IMR-90 (cell line): ENCODE measurements at regions not wholly inside any gene's neighbourhood (a gene's known extent, or its start where the extent isn't known, plus 50 kb on each side); places are given as distances from the start of the nearest gene placed in this dataset.

Experiments used
- ATAC-seq: fragments of 200-7000 bp; cut with Tn5 transposase; 2 replicates; pipeline ENCODE4 v1.9.1; 2020; ENCODE audit warnings: low read depth, mild to moderate bottlenecking, moderate library complexity
- BruUV-seq: library from RNA; stranded (reverse); fragments of 400-500 nt; replicated peaks from 2 replicates; lab custom pipeline; 2021; lab: Mats Ljungman, UMichigan
- CTCF ChIA-PET: fragments of 300-600 bp; formaldehyde crosslinking; extraction: SDS; loops from one replicate; lab custom pipeline; 2021; ENCODE audit warnings: antibody characterized with exemption; lab: Yijun Ruan, JAX
- POLR2A ChIA-PET: fragments of 300-600 bp; sonication (Branson Sonifier 250); formaldehyde crosslinking; loops from one replicate; lab custom pipeline; 2022; ENCODE audit warnings: antibody characterized with exemption; ENCODE audit not compliant: unreplicated experiment; lab: Charles Lee
- DNase-seq: peaks from one replicate; pipeline ENCODE4 v3.0.0; 2013
- H2AFZ ChIP-seq: replicated peaks from 2 replicates; pipeline ENCODE3; 2013; ENCODE audit warnings: low read length, mild to moderate bottlenecking; ENCODE audit not compliant: poor library complexity
- H2AK5ac ChIP-seq: 2 replicates; pipeline ENCODE4 v1.6.1; 2013; ENCODE audit warnings: low read depth, low read length, inconsistent platforms
- H2AK9ac ChIP-seq: replicated peaks from 2 replicates; pipeline ENCODE3; 2013; ENCODE audit warnings: mild to moderate bottlenecking, low read depth, low read length, moderate library complexity; ENCODE audit not compliant: poor library complexity
- H2BK120ac ChIP-seq: 2 replicates; pipeline ENCODE4 v1.6.1; 2013; ENCODE audit warnings: low read depth, low read length, inconsistent platforms
- H2BK15ac ChIP-seq: 3 replicates; pipeline ENCODE4 v1.6.1; 2013; ENCODE audit warnings: low read depth, low read length, inconsistent platforms
- H2BK20ac ChIP-seq: 2 replicates; pipeline ENCODE4 v1.6.1; 2013; ENCODE audit warnings: low read depth, mild to moderate bottlenecking, inconsistent platforms, low read length, moderate library complexity
- H2BK5ac ChIP-seq: 2 replicates; pipeline ENCODE4 v1.6.1; 2013; ENCODE audit warnings: mild to moderate bottlenecking, low read depth, low read length, inconsistent platforms; ENCODE audit not compliant: poor library complexity, severe bottlenecking
- H3K14ac ChIP-seq: replicated peaks from 2 replicates; pipeline ENCODE4 v1.6.1; 2013; ENCODE audit warnings: low read depth, low read length, inconsistent platforms
- H3K18ac ChIP-seq: 2 replicates; pipeline ENCODE4 v1.6.1; 2013; ENCODE audit warnings: low read depth, low read length, control low read depth
- H3K23ac ChIP-seq: 2 replicates; pipeline ENCODE4 v1.6.1; 2013; ENCODE audit warnings: low read depth, low read length, inconsistent platforms
- H3K27ac ChIP-seq: 2 replicates; pipeline ENCODE4 v1.5.1; 2013; ENCODE audit warnings: mild to moderate bottlenecking, control low read depth, low read length; ENCODE audit not compliant: insufficient read depth
- H3K27me3 ChIP-seq: 2 replicates; pipeline ENCODE4 v1.6.1; 2013; ENCODE audit warnings: low read length; ENCODE audit not compliant: control insufficient read depth, insufficient read depth
- H3K36me3 ChIP-seq: 2 replicates; pipeline ENCODE4 v1.6.1; 2013; ENCODE audit warnings: low read length, mixed read lengths; ENCODE audit not compliant: control insufficient read depth, insufficient read depth
- H3K4ac ChIP-seq: 2 replicates; pipeline ENCODE4 v1.6.1; 2013; ENCODE audit warnings: low read depth, low read length, inconsistent platforms
- H3K4me1 ChIP-seq: 2 replicates; pipeline ENCODE4 v1.6.1; 2013; ENCODE audit warnings: low read length, mixed read lengths; ENCODE audit not compliant: control insufficient read depth, insufficient read depth
- H3K4me2 ChIP-seq: 2 replicates; pipeline ENCODE4 v1.6.1; 2013; ENCODE audit warnings: low read depth, mild to moderate bottlenecking, control low read depth, low read length, moderate library complexity
- H3K4me3 ChIP-seq: 2 replicates; pipeline ENCODE4 v1.5.1; 2013; ENCODE audit warnings: low read depth, mild to moderate bottlenecking, control low read depth, low read length, moderate library complexity; ENCODE audit not compliant: insufficient read depth
- H3K56ac ChIP-seq: 2 replicates; pipeline ENCODE4 v1.6.1; 2013; ENCODE audit warnings: low read length, inconsistent platforms; ENCODE audit not compliant: insufficient read depth; ENCODE audit errors: extremely low read depth
- H3K79me1 ChIP-seq, 2 experiments: 2 replicates each; pipeline ENCODE4 v1.6.1; 2013; ENCODE audit warnings: low read length in 2 of 2, inconsistent platforms in 1 of 2, low read depth in 1 of 2
- H3K9ac ChIP-seq: 2 replicates; pipeline ENCODE4 v1.6.1; 2013; ENCODE audit warnings: low read depth, low read length, control low read depth
- H3K9me1 ChIP-seq: 2 replicates; pipeline ENCODE4 v1.6.1; 2013; ENCODE audit warnings: low read length, inconsistent platforms; ENCODE audit not compliant: insufficient read depth
- H3K9me3 ChIP-seq: 2 replicates; pipeline ENCODE4 v1.6.1; 2013; ENCODE audit warnings: low read length; ENCODE audit not compliant: control insufficient read depth, insufficient read depth
- H4K20me1 ChIP-seq: 2 replicates; pipeline ENCODE4 v1.6.1; 2013; ENCODE audit warnings: low read length, inconsistent platforms; ENCODE audit not compliant: insufficient read depth
- H4K5ac ChIP-seq: 2 replicates; pipeline ENCODE4 v1.6.1; 2013; ENCODE audit warnings: mild to moderate bottlenecking, low read depth, low read length, control low read depth
- H4K8ac ChIP-seq, 2 experiments: 2 replicates each; pipeline ENCODE4 v1.6.1; 2013; ENCODE audit warnings: low read depth in 2 of 2, low read length in 2 of 2, control low read depth in 1 of 2, inconsistent platforms in 1 of 2
- H4K91ac ChIP-seq: 2 replicates; pipeline ENCODE4 v1.6.1; 2013; ENCODE audit warnings: low read depth, low read length, inconsistent platforms; ENCODE audit not compliant: insufficient read depth
- BHLHE40 ChIP-seq: fragments of 150-350 bp; IDR thresholded peaks from 2 replicates; pipeline ENCODE4 v1.6.1; 2016; ENCODE audit warnings: mild to moderate bottlenecking, low read depth, low read length
- CEBPB ChIP-seq: IDR thresholded peaks from 2 replicates; pipeline ENCODE4 v1.6.1; 2012; ENCODE audit warnings: low read depth, low read length, improper control_type of control experiment
- CHD1 ChIP-seq: IDR thresholded peaks from 2 replicates; pipeline ENCODE4 v1.6.1; 2012; ENCODE audit warnings: low read depth, low read length, improper control_type of control experiment
- CTCF ChIP-seq: conservative IDR thresholded peaks from 2 replicates; pipeline ENCODE4 v1.5.1; 2012; ENCODE audit warnings: mild to moderate bottlenecking, low read depth, low read length, improper control_type of control experiment
- FOS ChIP-seq: fragments of 150-350 bp; IDR thresholded peaks from 2 replicates; pipeline ENCODE4 v1.6.1; 2016; ENCODE audit warnings: low read depth, low read length
- MAFK ChIP-seq: IDR thresholded peaks from 2 replicates; pipeline ENCODE4 v1.6.1; 2012; ENCODE audit warnings: low read depth, low read length, improper control_type of control experiment
- MAZ ChIP-seq: IDR thresholded peaks from 2 replicates; pipeline ENCODE4 v1.6.1; 2012; ENCODE audit warnings: low read depth, mild to moderate bottlenecking, low read length, improper control_type of control experiment, moderate library complexity, borderline replicate concordance
- MXI1 ChIP-seq: IDR thresholded peaks from 2 replicates; pipeline ENCODE4 v1.6.1; 2012; ENCODE audit warnings: low read depth, mild to moderate bottlenecking, low read length, moderate library complexity, borderline replicate concordance
- NFE2L2 ChIP-seq: fragments of 150-350 bp; IDR thresholded peaks from 2 replicates; pipeline ENCODE4 v1.6.1; 2016; ENCODE audit warnings: low read depth, mild to moderate bottlenecking, low read length
- POLR2A ChIP-seq: IDR thresholded peaks from 2 replicates; pipeline ENCODE4 v1.6.1; 2012; ENCODE audit warnings: mild to moderate bottlenecking, low read depth, low read length
- RAD21 ChIP-seq: IDR thresholded peaks from 2 replicates; pipeline ENCODE4 v1.6.1; 2012; ENCODE audit warnings: low read length, improper control_type of control experiment
- RCOR1 ChIP-seq: IDR thresholded peaks from 2 replicates; pipeline ENCODE4 v1.6.1; 2012; ENCODE audit warnings: mild to moderate bottlenecking, low read length, improper control_type of control experiment; ENCODE audit not compliant: insufficient replicate concordance
- RFX5 ChIP-seq: IDR thresholded peaks from 2 replicates; pipeline ENCODE4 v1.8.0; 2012; ENCODE audit warnings: low read depth, mild to moderate bottlenecking, low read length, moderate library complexity
- SMC3 ChIP-seq: fragments of 150-350 bp; IDR thresholded peaks from 2 replicates; pipeline ENCODE4 v1.6.1; 2016; ENCODE audit warnings: low read depth, mild to moderate bottlenecking, antibody characterized with exemption, low read length, moderate library complexity
- WGBS, 2 experiments: methylation state at CpG; one replicate each; pipeline versions ENCODE4 v1.1.5 to v1.1.7; 2013; ENCODE audit warnings: missing lambda C conversion rate in 2 of 2; ENCODE audit not compliant: insufficient read length in 1 of 2; ENCODE audit errors: extremely low coverage in 2 of 2; 5-methylcytosine and 5-hydroxymethylcytosine counted together
- dilution Hi-C: fragments of 300-500 bp; cut with HindIII; formaldehyde crosslinking; loops from one replicate; pipeline ENCODE4 v1.14.3; 2018; ENCODE audit warnings: low sequenced_read_pairs; ENCODE audit not compliant: unreplicated experiment
- in situ Hi-C: fragments of 300-500 bp; cut with MboI; formaldehyde crosslinking; loops from 3 replicates; pipeline ENCODE4 v1.14.3; 2019; ENCODE audit warnings: low sequenced_read_pairs, inconsistent platforms, mixed read lengths
- intact Hi-C: fragments of 100-400 bp; cut with micrococcal nuclease; formaldehyde crosslinking; loops from 2 replicates; pipeline ENCODE4 v1.10.0; 2022
- TF ChIP-seq, protein P1 (sequence below): fragments of 150-350 bp; IDR thresholded peaks from 2 replicates; pipeline ENCODE4 v1.6.1; 2017; ENCODE audit warnings: mild to moderate bottlenecking, antibody characterized with exemption, low read length, low read depth
- TF ChIP-seq, protein P2 (sequence below): fragments of 150-350 bp; IDR thresholded peaks from 2 replicates; pipeline ENCODE4 v1.6.1; 2016; ENCODE audit warnings: low read depth, mild to moderate bottlenecking, low read length, moderate library complexity, borderline replicate concordance

DNA sequence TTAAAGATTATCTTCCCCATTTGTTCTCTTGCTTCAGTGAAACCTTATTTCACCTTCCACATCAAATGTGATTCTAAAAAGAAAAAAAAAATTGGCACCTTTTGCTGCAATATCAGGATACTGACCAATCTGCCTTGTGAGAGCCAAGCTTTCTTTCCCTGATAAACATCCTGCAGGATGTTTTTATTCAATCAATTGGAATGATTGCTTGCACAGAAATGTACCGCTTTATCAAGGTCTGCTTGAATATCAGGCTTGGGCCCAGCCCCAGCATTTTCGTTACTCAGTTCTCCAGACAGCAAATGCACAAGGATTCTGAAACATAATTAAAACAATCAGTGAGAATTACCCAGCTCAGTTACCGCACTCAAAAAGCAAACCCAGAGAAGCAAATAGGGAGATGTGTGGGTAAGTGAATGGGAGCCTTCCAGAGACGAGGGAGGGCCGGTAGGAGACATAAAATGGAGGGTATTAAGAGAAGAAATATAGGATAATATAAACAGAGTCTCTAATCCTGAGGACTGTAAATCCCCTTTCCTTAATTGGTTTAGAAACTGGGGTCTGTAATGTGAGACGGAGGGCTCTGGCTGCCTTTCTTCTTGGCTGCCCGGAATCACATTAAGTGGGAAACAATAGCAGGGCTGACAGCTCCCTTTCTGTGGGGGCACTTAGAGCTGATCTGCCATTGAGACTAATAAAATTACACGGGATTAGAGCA, 291.8 kb downstream of the ICOS start:
- no peak overlapping the region for H3K18ac ChIP-seq
- intact Hi-C loops = no loop called here
- ATAC-seq (no peak), DNase-seq (no peak)
- H2AK5ac ChIP-seq = no peak overlapping the region
- H4K91ac ChIP-seq = no peak overlapping the region
- no peaks in the 10 kb centered on the region for H3K36me3 ChIP-seq
- no peak overlapping the region for H2BK120ac ChIP-seq
- H3K4me2 ChIP-seq = no peak overlapping the region
- H3K9me3 ChIP-seq = no peaks in the 10 kb centered on the region
- no peak overlapping the region for H3K4me3 ChIP-seq
- no peak overlapping the region for H2AK9ac ChIP-seq
- no peak overlapping the region for H3K27ac ChIP-seq
- in situ Hi-C loops = no loop called here
- no TSS peak for BruUV-seq
- no peak overlapping the region for H3K9ac ChIP-seq
- H3K56ac ChIP-seq = no peak overlapping the region
- ChIA-PET POLR2A (interaction anchor here (0.7 kb wide), 1 partner anchor 205 kb away, joined by 5 read pairs; no protein-coding TSS in a partner anchor), CTCF (interaction anchor here (0.7 kb wide), 1 partner anchor 45 kb away, joined by 10 read pairs; no protein-coding TSS in a partner anchor)
- no peak overlapping the region for H3K23ac ChIP-seq
- H2BK15ac ChIP-seq = no peak overlapping the region
- H2AFZ ChIP-seq = no peak overlapping the region
- no peak overlapping the region for H2BK5ac ChIP-seq
- no peak overlapping the region for H3K14ac ChIP-seq
- no peak overlapping the region for H4K5ac ChIP-seq
- H3K27me3 ChIP-seq = peaks cover 34% of the 10 kb centered on the region
- dilution Hi-C loops = no loop called here
- no peak overlapping the region for H4K8ac ChIP-seq
- no peaks in the 10 kb centered on the region for H4K20me1 ChIP-seq
- TF ChIP-seq MXI1 = no peak
- TF ChIP-seq, protein P1, sequence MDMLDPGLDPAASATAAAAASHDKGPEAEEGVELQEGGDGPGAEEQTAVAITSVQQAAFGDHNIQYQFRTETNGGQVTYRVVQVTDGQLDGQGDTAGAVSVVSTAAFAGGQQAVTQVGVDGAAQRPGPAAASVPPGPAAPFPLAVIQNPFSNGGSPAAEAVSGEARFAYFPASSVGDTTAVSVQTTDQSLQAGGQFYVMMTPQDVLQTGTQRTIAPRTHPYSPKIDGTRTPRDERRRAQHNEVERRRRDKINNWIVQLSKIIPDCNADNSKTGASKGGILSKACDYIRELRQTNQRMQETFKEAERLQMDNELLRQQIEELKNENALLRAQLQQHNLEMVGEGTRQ = no peak
- no peak for TF ChIP-seq NFE2L2
- no peak for TF ChIP-seq RFX5
- TF ChIP-seq SMC3 = no peak
- no peak for TF ChIP-seq FOS
- no peak for TF ChIP-seq CTCF
- no peak for TF ChIP-seq RAD21
- no peak for TF ChIP-seq CEBPB
- no peak for TF ChIP-seq MAFK
- TF ChIP-seq MAZ = no peak
- TF ChIP-seq POLR2A = no peak
- TF ChIP-seq BHLHE40 = no peak
- TF ChIP-seq, protein P2, sequence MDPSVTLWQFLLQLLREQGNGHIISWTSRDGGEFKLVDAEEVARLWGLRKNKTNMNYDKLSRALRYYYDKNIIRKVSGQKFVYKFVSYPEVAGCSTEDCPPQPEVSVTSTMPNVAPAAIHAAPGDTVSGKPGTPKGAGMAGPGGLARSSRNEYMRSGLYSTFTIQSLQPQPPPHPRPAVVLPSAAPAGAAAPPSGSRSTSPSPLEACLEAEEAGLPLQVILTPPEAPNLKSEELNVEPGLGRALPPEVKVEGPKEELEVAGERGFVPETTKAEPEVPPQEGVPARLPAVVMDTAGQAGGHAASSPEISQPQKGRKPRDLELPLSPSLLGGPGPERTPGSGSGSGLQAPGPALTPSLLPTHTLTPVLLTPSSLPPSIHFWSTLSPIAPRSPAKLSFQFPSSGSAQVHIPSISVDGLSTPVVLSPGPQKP = no peak
- no peak for TF ChIP-seq CHD1
- TF ChIP-seq RCOR1 = no peak
- no peaks in the 10 kb centered on the region for H3K79me1 ChIP-seq
- peaks cover 2% of the 10 kb centered on the region; the same call in 1 of the 2 replicates for H3K4me1 ChIP-seq
- H3K9me1 ChIP-seq = no peaks in the 10 kb centered on the region
- no peak overlapping the region for H3K4ac ChIP-seq
- H2BK20ac ChIP-seq = no peak overlapping the region
- no CpG with 5 or more reads among the region's 8 CpGs for WGBS, 2 experiments
